Heart right ventricle (tissue), 16 donors: ENCODE measurements at regions not wholly inside any gene's neighbourhood (a gene's known extent, or its start where the extent isn't known, plus 50 kb on each side); places are given as distances from the start of the nearest gene placed in this dataset.

Experiments used
- ATAC-seq, 8 donors: fragments of 200-7000 bp; cut with Tn5 transposase; one replicate each; pipeline ENCODE4 v1.9.1; 2020; ENCODE audit warnings: mild to moderate bottlenecking in 8 of 8, moderate library complexity in 8 of 8, moderate number of reproducible peaks in 1 of 8
- DNase-seq, 2 donors: peaks; one replicate each; pipeline ENCODE4 v3.0.0-alpha.2; 2020
- H3K27ac ChIP-seq, 10 donors: fragments of 200-600 bp; sonication (generic) in 2 of 10; one replicate each; pipeline versions ENCODE4 v1.5.0 to v1.8.0; 2020 to 2022; ENCODE audit warnings: mild to moderate bottlenecking in 3 of 10
- H3K27me3 ChIP-seq, 7 donors: fragments of 200-600 bp; one replicate each; pipeline ENCODE4 v1.8.0; 2021 to 2022; ENCODE audit warnings: mild to moderate bottlenecking in 2 of 7
- H3K36me3 ChIP-seq, 9 donors: fragments of 200-600 bp; sonication (generic) in 1 of 9; one replicate each; pipeline versions ENCODE4 v1.5.0 to v1.8.0; 2020 to 2022; ENCODE audit warnings: mild to moderate bottlenecking in 2 of 9
- H3K4me1 ChIP-seq, 9 donors: fragments of 200-600 bp; sonication (generic) in 1 of 9; one replicate each; pipeline versions ENCODE4 v1.5.0 to v1.8.0; 2020 to 2022; ENCODE audit warnings: mild to moderate bottlenecking in 4 of 9
- H3K4me3 ChIP-seq, 10 donors: fragments of 200-600 bp; sonication (generic) in 2 of 10; one replicate each; pipeline versions ENCODE4 v1.5.0 to v1.8.0; 2020 to 2022; ENCODE audit warnings: mild to moderate bottlenecking in 7 of 10, moderate library complexity in 2 of 10
- H3K9me3 ChIP-seq, 11 donors: fragments of 200-600 bp in 10 of 11; sonication (generic) in 2 of 11; one replicate each; pipeline versions ENCODE4 v1.5.0 to v1.8.0; 2013 to 2022; ENCODE audit warnings: mild to moderate bottlenecking in 2 of 11, control low read depth in 1 of 11, moderate library complexity in 1 of 11
- CTCF ChIP-seq, 9 donors: fragments of 200-600 bp; sonication (generic) in 2 of 9; IDR thresholded peaks; one replicate each; pipeline versions ENCODE4 v1.5.0 to v1.8.0; 2021 to 2022; ENCODE audit warnings: antibody characterized with exemption in 9 of 9, mild to moderate bottlenecking in 5 of 9, moderate library complexity in 1 of 9
- WGBS, 2 donors: extraction: QIAGEN DNeasy Blood & Tissue Kit; methylation state at CpG; one replicate each; pipeline ENCODE4 v1.1.7; 2013; ENCODE audit warnings: inconsistent platforms in 1 of 2; 5-methylcytosine and 5-hydroxymethylcytosine counted together
- intact Hi-C, 10 donors: fragments of 100-400 bp; cut with DNase I; formaldehyde crosslinking; loops; one replicate each; pipeline versions ENCODE4 v1.11.1 to v1.14.2; 2022
- donor health status: Arrhythmogenic right ventricular cardiomyopathy.
- donor health status: ischemic (EF 13 %, LVEDD 7.1; RV severe dilation, severe dysfunction).
- donor health status: healthy with polysubstance abuse.
- donor health status: DM: no; HTN: yes; CAD: no.
- donor health status: DM: no; HTN: no; CAD: no.
- donor health status: ischemic (EF 25% LVEDD 6.9; RV normal size, moderate dysfunction).
- donor health status: ischemic (EF 25% LVEDD 5.7; RV mildly dilated, moderate dysfunction).
- donor health status: healthy.
- donor health status: DM: yes; HTN: yes; CAD: no.
- donor health status: Ischemic cardiomyopathy.
- donor health status: ischemic (EF 35%, LVEDD 5.7; RV mildly dilated, moderate dysfunction).
- donor health status: nonischemic (EF 11% LVEDD 7.7; RV severe dilation, severe dysfunction).
- donor health status: DM: yes; HTN: yes; CAD: no.
- donor health status: PGD.
- donor health status: ischemic (EF 29% LVEDD 5.4; RV normal size, mild dysfunction).
- donor health status: nonischemic (EF 23%, LVEDD 6.1; RV moderate dilation, normal function).

GRCh38 chr12:24066865-24067264, 117.4 kb upstream of the SOX5 start:
- 76 to 89% methylated on average over 2 of the region's 2 CpGs for WGBS, 2 donors
- no peak for ATAC-seq
- Histone ChIP-seq H3K4me3 (no peak overlapping the region), H3K36me3 (no peaks in the 10 kb centered on the region), H3K27ac (no peak overlapping the region), H3K9me3 (no peaks in the 10 kb centered on the region), H3K4me1 (no peaks in the 10 kb centered on the region), H3K27me3 (no peaks in the 10 kb centered on the region)
- DNase-seq: no peak
- no peak for TF ChIP-seq CTCF (IDR thresholded peaks at IDR 0.05)
- intact Hi-C loops: no loop called here

- H3K27me3 ChIP-seq: no peaks in the 10 kb centered on the region
- intact Hi-C loops: no loop called here
- no peak for TF ChIP-seq CTCF (IDR thresholded peaks at IDR 0.05)
- DNase-seq (no peak), ATAC-seq (no peak)
- no peak overlapping the region for H3K27ac ChIP-seq
- no peaks in the 10 kb centered on the region for H3K9me3 ChIP-seq
- H3K4me1 ChIP-seq: no peaks in the 10 kb centered on the region
- H3K4me3 ChIP-seq: no peak overlapping the region
- H3K36me3 ChIP-seq: no peaks in the 10 kb centered on the region
Measured at GRCh38 chr12:24066097-24066496, 116.6 kb upstream of the SOX5 start.

DNA sequence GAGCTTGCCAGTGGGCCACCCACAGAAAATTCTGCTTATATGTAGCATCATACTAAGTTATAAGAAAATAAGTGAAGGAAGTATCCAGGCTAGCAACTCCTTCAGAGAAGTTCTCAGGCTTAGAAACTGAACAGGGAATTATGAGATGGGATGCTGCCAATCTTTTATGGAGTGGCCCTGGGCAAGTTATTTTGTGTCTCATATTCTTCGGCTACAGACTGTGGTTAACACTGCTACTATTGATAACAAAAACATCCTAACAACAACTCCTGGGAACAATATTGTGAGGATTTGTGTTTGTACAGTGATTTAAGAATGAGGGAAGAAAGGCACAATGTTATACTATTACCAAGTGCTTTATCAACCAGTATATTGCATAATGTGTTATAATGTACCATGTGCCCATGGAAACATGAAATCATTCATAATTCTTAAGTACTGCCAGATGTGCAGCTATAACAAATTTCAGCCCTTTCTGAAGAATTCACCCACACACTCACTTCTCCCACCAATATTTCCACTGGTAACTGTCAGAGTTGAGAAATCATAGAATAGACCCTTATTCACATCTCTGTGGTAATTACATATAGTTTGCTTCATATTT, 113.3 kb upstream of the SOX5 start:
- WGBS, 2 donors: 62 to 78% methylated on average over 1 of the region's 1 CpG
- DNase-seq: no peak
- no peak for TF ChIP-seq CTCF (IDR thresholded peaks at IDR 0.05)
- Histone ChIP-seq H3K36me3 (no peaks in the 10 kb centered on the region), H3K27me3 (no peaks in the 10 kb centered on the region), H3K9me3 (no peaks in the 10 kb centered on the region), H3K4me3 (no peak overlapping the region), H3K27ac (peak overlapping the region in 3 of 10 donors; percentile 7 to 12 (median 10)), H3K4me1 (no peaks in the 10 kb centered on the region)
- peak in 4 of 8 donors; percentile 29 to 68 (median 56) for ATAC-seq
- intact Hi-C loops: no loop called here

DNA sequence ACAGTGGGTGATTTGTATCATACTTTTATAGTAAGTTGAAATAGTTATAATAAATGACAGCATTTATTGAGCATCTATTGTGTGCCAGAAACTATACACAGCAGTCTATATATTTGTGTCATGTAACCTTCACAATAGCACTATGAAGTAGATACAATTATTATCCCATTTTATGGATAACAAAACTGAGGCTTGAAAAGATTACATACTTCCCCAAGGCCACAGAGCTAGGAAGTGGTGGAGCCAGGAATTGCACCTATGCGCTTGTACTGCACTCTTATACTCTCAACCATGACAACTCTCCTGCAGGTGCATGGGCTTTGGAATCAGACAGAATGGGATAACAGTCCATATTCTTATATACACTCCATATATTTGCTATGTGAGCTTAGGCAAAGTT, 110.6 kb upstream of the SOX5 start:
- H3K27me3 ChIP-seq: no peaks in the 10 kb centered on the region
- ATAC-seq (no peak), DNase-seq (no peak)
- 92 to 94% methylated on average over 1 of the region's 1 CpG for WGBS, 2 donors
- H3K36me3 ChIP-seq: no peaks in the 10 kb centered on the region
- H3K4me3 ChIP-seq: no peak overlapping the region
- intact Hi-C loops: no loop called here
- H3K27ac ChIP-seq: no peak overlapping the region
- no peaks in the 10 kb centered on the region for H3K4me1 ChIP-seq
- H3K9me3 ChIP-seq: no peaks in the 10 kb centered on the region
- no peak for TF ChIP-seq CTCF (IDR thresholded peaks at IDR 0.05)
